Peyer's patch (tissue), 4 donors: ENCODE measurements at regions not wholly inside any gene's neighbourhood (a gene's known extent, or its start where the extent isn't known, plus 50 kb on each side); places are given as distances from the start of the nearest gene placed in this dataset.

Experiments
- DNase-seq, 3 donors: peaks; one replicate each; pipeline ENCODE4 v3.0.0-alpha.2; 2017 to 2019
- H3K27ac ChIP-seq, 4 donors: fragments of 200-600 bp; sonication (generic); one replicate each; pipeline ENCODE4 v1.5.1; 2016 to 2019
- H3K27me3 ChIP-seq, 2 donors: fragments of 200-600 bp; sonication (generic); one replicate each; pipeline ENCODE4 v1.5.1; 2019
- H3K36me3 ChIP-seq, 3 donors: fragments of 200-600 bp; sonication (generic); one replicate each; pipeline ENCODE4 v1.5.1; 2016 to 2019
- H3K4me1 ChIP-seq, 4 donors: fragments of 200-600 bp; sonication (generic); one replicate each; pipeline ENCODE4 v1.5.1; 2016 to 2019
- H3K4me3 ChIP-seq, 4 donors: fragments of 200-600 bp; sonication (generic); 1 replicate in 3 of 4; 2 replicates in 1 of 4; pipeline ENCODE4 v1.5.1; 2016 to 2019; ENCODE audit warnings: mild to moderate bottlenecking in 1 of 4
- H3K9me3 ChIP-seq, 4 donors: fragments of 200-600 bp; sonication (generic); one replicate each; pipeline ENCODE4 v1.5.1; 2016 to 2019; ENCODE audit warnings: mild to moderate bottlenecking in 1 of 4
- CTCF ChIP-seq, 6 experiments: fragments of 450-650 bp in 4 of 6; fragments of 200-600 bp in 2 of 6; sonication (generic) in 1 of 6; IDR thresholded peaks; one replicate each; pipeline ENCODE4 v1.5.1; 2017 to 2019; ENCODE audit warnings: antibody characterized with exemption in 6 of 6, mild to moderate bottlenecking in 3 of 6, moderate library complexity in 1 of 6
- POLR2A ChIP-seq, 2 donors: fragments of 450-650 bp; IDR thresholded peaks; one replicate each; pipeline ENCODE4 v1.5.1; 2017; ENCODE audit warnings: antibody characterized with exemption in 2 of 2, mild to moderate bottlenecking in 2 of 2, moderate library complexity in 2 of 2

- no peak for TF ChIP-seq POLR2A (IDR thresholded peaks at IDR 0.05)
- no peak for TF ChIP-seq CTCF (IDR thresholded peaks at IDR 0.05)
- H3K9me3 ChIP-seq = no peaks in the 10 kb centered on the region
- no peak overlapping the region for H3K4me3 ChIP-seq
- no peaks in the 10 kb centered on the region for H3K4me1 ChIP-seq
- no peaks in the 10 kb centered on the region for H3K36me3 ChIP-seq
- no peak for DNase-seq
- no peaks in the 10 kb centered on the region for H3K27me3 ChIP-seq
- no peak overlapping the region for H3K27ac ChIP-seq
Measured at GRCh38 chr18:29169599-29169998, 992.7 kb upstream of the CDH2 start.

DNA sequence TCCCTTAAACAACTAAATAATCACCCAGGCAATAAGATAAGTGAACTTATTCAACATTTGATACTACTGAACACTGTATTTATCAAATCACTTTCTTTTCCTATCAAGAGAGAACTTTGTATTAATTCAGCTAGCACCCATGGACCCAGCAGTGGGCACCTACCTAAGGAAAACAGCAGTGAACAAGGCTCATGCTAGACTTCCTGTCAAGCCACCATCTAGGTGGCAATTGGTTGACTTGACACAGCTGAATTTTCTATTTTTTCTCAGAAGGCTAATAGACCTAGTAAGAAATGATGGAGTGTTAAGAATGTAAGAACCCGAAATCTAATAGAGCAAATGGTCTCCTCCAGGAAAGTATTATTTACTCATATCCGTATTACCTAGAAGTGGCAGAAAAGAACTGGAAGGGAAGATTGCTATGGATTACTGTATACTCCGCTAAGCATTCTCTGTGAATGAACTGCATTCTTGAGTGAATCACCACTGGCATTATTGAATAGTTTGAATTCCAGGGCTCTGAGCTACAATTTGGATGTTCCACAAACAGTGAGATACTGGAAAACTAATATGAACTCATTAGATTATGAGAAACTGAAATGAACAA, 988.2 kb upstream of the CDH2 start:
- no peak overlapping the region for H3K27ac ChIP-seq
- H3K4me3 ChIP-seq = no peak overlapping the region
- H3K27me3 ChIP-seq = no peaks in the 10 kb centered on the region

DNA sequence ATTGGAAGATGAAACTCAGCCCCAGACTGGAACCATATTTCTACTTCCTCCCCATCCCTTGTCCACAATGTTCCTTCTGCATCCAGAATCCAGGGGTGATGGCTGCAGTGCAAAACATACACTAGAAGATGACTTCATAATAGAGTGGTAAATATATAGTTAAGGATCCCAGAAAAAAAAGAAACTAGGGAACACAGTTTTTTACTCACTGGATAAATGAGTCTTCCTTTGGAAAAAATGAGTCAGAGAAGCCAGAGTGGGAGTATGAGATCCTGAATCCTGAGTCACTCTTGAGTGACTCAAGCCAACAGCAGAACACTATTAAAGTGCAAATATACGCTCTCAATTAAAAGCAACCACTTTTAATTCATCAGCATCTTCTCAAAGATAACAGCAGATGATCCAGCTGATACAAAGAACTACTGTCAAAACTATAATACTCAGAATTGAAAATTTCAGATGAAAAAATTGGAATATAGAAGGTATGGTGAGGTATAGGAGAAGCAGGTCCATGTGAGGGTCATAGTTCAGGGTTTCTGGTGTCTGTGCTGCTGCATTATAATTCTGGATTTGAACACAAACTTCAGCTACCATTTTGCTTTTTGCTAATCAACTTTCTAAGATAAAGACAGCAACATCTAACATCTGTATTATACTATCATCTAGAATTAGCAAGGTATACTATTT, 987.2 kb upstream of the CDH2 start:
- Histone ChIP-seq H3K9me3 (no peaks in the 10 kb centered on the region), H3K27me3 (no peaks in the 10 kb centered on the region), H3K36me3 (no peaks in the 10 kb centered on the region), H3K27ac (peak overlapping the region in 1 of 4 donors; percentile 37), H3K4me1 (no peaks in the 10 kb centered on the region), H3K4me3 (no peak overlapping the region)
- DNase-seq = no peak
- no peak for TF ChIP-seq CTCF (IDR thresholded peaks at IDR 0.05)
- no peak for TF ChIP-seq POLR2A (IDR thresholded peaks at IDR 0.05)

More for the DNA sequence above, 988.2 kb upstream of the CDH2 start:
- TF ChIP-seq POLR2A (IDR thresholded peaks at IDR 0.05) = no peak
- no peak for TF ChIP-seq CTCF (IDR thresholded peaks at IDR 0.05)
- no peak for DNase-seq
- Histone ChIP-seq H3K9me3 (no peaks in the 10 kb centered on the region), H3K36me3 (no peaks in the 10 kb centered on the region), H3K4me1 (no peaks in the 10 kb centered on the region)

DNA sequence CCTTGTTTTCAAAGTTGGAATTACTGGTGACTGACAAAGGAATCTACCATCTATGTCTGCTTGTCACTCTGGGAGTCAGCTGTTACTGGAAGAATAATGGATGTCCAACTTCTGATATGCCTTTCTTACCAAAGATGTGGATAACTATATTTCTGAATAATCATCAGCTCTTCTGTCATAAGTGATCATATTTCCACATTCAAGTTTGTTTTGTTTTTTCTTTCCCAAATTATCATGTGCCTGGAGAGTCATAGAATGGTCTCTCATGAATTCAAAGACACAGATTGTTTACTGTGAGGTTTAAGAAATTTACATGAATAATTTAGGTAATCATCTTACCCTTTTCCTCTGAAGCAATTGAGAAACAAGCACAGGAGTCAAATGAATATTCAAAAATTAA, 986.7 kb upstream of the CDH2 start:
- Histone ChIP-seq H3K9me3 (no peaks in the 10 kb centered on the region), H3K27ac (peak overlapping the region in 1 of 4 donors; percentile 37)
- no peak for DNase-seq

DNA sequence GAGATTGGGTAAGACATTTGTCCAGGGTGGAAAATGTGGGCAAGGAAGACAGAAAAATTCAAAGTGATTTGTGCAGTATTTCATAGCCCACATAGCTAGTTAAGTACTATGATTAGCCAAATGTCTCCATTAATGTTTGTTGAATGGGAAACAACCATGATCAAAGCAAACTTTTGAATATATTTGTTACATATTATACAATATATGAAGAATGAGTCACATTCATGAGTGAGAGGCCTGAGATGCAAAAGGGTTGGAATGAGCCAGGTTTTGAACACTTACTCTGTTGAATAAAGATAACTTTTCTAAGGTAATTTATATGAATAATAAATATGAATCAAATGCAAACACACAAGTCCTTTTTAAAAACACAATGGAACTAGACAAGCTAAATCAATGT, 984.5 kb upstream of the CDH2 start:
- H3K4me3 ChIP-seq = no peak overlapping the region
- no peak for DNase-seq
- no peaks in the 10 kb centered on the region for H3K36me3 ChIP-seq
- H3K9me3 ChIP-seq = no peaks in the 10 kb centered on the region
- H3K4me1 ChIP-seq = no peaks in the 10 kb centered on the region
- TF ChIP-seq CTCF (IDR thresholded peaks at IDR 0.05) (no peak), POLR2A (IDR thresholded peaks at IDR 0.05) (no peak)
- no peak overlapping the region for H3K27ac ChIP-seq
- H3K27me3 ChIP-seq = no peaks in the 10 kb centered on the region

More for the DNA sequence above, 986.7 kb upstream of the CDH2 start:
- no peaks in the 10 kb centered on the region for H3K36me3 ChIP-seq
- TF ChIP-seq CTCF (IDR thresholded peaks at IDR 0.05) = no peak
- TF ChIP-seq POLR2A (IDR thresholded peaks at IDR 0.05) = no peak
- no peaks in the 10 kb centered on the region for H3K27me3 ChIP-seq
- H3K4me1 ChIP-seq = no peaks in the 10 kb centered on the region
- H3K4me3 ChIP-seq = no peak overlapping the region
